ENCODE measurements at regions not wholly inside any gene's neighbourhood (a gene's known extent, or its start where the extent isn't known, plus 50 kb on each side); places are given as distances from the start of the nearest gene placed in this dataset.

DNA sequence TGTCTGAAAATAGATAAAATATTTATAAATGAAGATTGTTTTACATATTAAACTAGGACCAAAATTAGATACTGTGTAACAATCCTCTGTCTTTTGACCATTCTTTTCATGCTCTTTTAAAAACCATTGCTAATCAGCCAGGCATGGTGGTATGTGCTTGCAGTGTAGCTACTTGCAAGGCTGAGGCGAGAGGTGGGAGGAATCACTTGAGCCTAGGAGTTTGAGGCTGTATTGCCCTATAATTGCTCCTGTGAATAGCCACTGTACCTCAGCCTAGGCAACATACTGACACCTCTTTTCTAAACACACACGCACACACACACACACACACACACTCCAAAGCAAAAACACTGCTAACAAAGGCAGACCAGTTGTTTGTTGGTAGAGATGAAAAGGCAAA lies 259.2 kb downstream of the JRKL start:
- no peak overlapping the region for H3K9ac ChIP-seq (ENCODE audit: low read length)
- H3K36me3 ChIP-seq (ENCODE audit: control insufficient read depth, insufficient read depth, low read length), result no peaks in the 10 kb centered on the region
- no peaks in the 10 kb centered on the region for H3K79me2 ChIP-seq (ENCODE audit: control insufficient read depth, insufficient read depth, low read length)
- no peak overlapping the region for H4K8ac ChIP-seq (ENCODE audit: low read depth, low read length)
- H2BK5ac ChIP-seq (ENCODE audit: low read length), result no peak overlapping the region
- no peak overlapping the region for H3K4ac ChIP-seq (ENCODE audit: low read depth, low read length)
- H3K27me3 ChIP-seq (ENCODE audit: insufficient read depth, low read length, poor library complexity), result no peaks in the 10 kb centered on the region
- H3K23ac ChIP-seq (ENCODE audit: low read length), result no peak overlapping the region
- WGBS (ENCODE audit: extremely low coverage, insufficient coverage, low lambda C conversion rate), result no CpG with 5 or more reads among the region's 2 CpGs
- DNase-seq, result peak; percentile 14
- H3K18ac ChIP-seq (ENCODE audit: low read length), result no peak overlapping the region
- no peak overlapping the region for H3K56ac ChIP-seq (ENCODE audit: low read length)
- H3K79me1 ChIP-seq (ENCODE audit: low read length), result no peaks in the 10 kb centered on the region
- H4K5ac ChIP-seq (ENCODE audit: low read length), result no peak overlapping the region
- H2BK15ac ChIP-seq (replicated peaks; ENCODE audit: low read depth), result no peak overlapping the region
- H3K4me3 ChIP-seq (ENCODE audit: low read length), result no peak overlapping the region
- H2AK5ac ChIP-seq (ENCODE audit: low read length), result no peak overlapping the region
- no peak overlapping the region for H3K4me2 ChIP-seq (ENCODE audit: low read length)
- no peak overlapping the region for H3K27ac ChIP-seq (ENCODE audit: low read depth, low read length)
- H2BK120ac ChIP-seq (ENCODE audit: low read depth, low read length), result no peak overlapping the region
- H3K4me1 ChIP-seq (ENCODE audit: control insufficient read depth, low read depth, low read length), result no peaks in the 10 kb centered on the region

DNA sequence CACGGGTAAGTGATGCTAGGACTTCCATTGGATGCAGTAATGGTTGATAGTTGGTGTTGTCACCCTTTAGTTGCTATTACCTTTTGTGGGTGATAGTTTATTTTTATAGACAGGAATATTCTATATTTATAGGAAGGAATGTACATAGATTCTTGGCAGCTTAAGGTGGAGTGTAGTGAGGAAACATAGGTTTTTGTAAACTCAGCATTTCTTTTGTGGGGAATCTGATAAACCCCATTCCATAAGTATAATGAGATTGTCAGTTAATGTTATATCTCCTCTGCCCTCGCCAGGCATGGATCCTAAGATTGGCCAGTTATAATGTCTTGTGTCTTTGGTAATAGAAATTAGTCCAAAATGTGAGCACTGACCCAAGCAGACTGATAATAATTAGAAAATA lies 262.7 kb downstream of the JRKL start:
- Histone ChIP-seq H3K56ac (ENCODE audit: low read length) (no peak overlapping the region), H3K79me1 (ENCODE audit: low read length) (no peaks in the 10 kb centered on the region), H2BK120ac (ENCODE audit: low read depth, low read length) (no peak overlapping the region), H3K79me2 (ENCODE audit: control insufficient read depth, insufficient read depth, low read length) (no peaks in the 10 kb centered on the region), H3K4me1 (ENCODE audit: control insufficient read depth, low read depth, low read length) (no peaks in the 10 kb centered on the region), H3K27ac (ENCODE audit: low read depth, low read length) (no peak overlapping the region), H4K5ac (ENCODE audit: low read length) (no peak overlapping the region), H3K4me3 (ENCODE audit: low read length) (no peak overlapping the region), H2BK15ac (replicated peaks; ENCODE audit: low read depth) (no peak overlapping the region), H3K4ac (ENCODE audit: low read depth, low read length) (no peak overlapping the region), H2AK5ac (ENCODE audit: low read length) (no peak overlapping the region), H3K18ac (ENCODE audit: low read length) (no peak overlapping the region), H4K8ac (ENCODE audit: low read depth, low read length) (no peak overlapping the region), H3K4me2 (ENCODE audit: low read length) (no peak overlapping the region), H3K36me3 (ENCODE audit: control insufficient read depth, insufficient read depth, low read length) (no peaks in the 10 kb centered on the region), H3K9ac (ENCODE audit: low read length) (no peak overlapping the region), H2BK5ac (ENCODE audit: low read length) (no peak overlapping the region), H3K27me3 (ENCODE audit: insufficient read depth, low read length, poor library complexity) (no peaks in the 10 kb centered on the region), H3K23ac (ENCODE audit: low read length) (no peak overlapping the region)
- no CpG with 5 or more reads among the region's 2 CpGs for WGBS (ENCODE audit: extremely low coverage, insufficient coverage, low lambda C conversion rate)
- no peak for DNase-seq

GRCh38 chr11:96655474-96655873 lies 265.7 kb downstream of the JRKL start:
- Histone ChIP-seq H3K9ac (ENCODE audit: low read length) (no peak overlapping the region), H3K4ac (ENCODE audit: low read depth, low read length) (no peak overlapping the region)

GRCh38 chr11:96658436-96658835 lies 268.6 kb downstream of the JRKL start:
- WGBS (ENCODE audit: extremely low coverage, insufficient coverage, low lambda C conversion rate), result no CpG with 5 or more reads among the region's 5 CpGs
- H2AK5ac ChIP-seq (ENCODE audit: low read length), result no peak overlapping the region
- DNase-seq, result no peak
- H3K4me2 ChIP-seq (ENCODE audit: low read length), result no peak overlapping the region
- no peaks in the 10 kb centered on the region for H3K27me3 ChIP-seq (ENCODE audit: insufficient read depth, low read length, poor library complexity)
- no peaks in the 10 kb centered on the region for H3K79me2 ChIP-seq (ENCODE audit: control insufficient read depth, insufficient read depth, low read length)
- H3K4me3 ChIP-seq (ENCODE audit: low read length), result no peak overlapping the region
- H4K8ac ChIP-seq (ENCODE audit: low read depth, low read length), result no peak overlapping the region
- no peaks in the 10 kb centered on the region for H3K79me1 ChIP-seq (ENCODE audit: low read length)
- no peaks in the 10 kb centered on the region for H3K4me1 ChIP-seq (ENCODE audit: control insufficient read depth, low read depth, low read length)
- H3K4ac ChIP-seq (ENCODE audit: low read depth, low read length), result no peak overlapping the region
- no peak overlapping the region for H3K9ac ChIP-seq (ENCODE audit: low read length)
- H3K36me3 ChIP-seq (ENCODE audit: control insufficient read depth, insufficient read depth, low read length), result no peaks in the 10 kb centered on the region
- H2BK5ac ChIP-seq (ENCODE audit: low read length), result no peak overlapping the region
- no peak overlapping the region for H2BK15ac ChIP-seq (replicated peaks; ENCODE audit: low read depth)
- H3K27ac ChIP-seq (ENCODE audit: low read depth, low read length), result no peak overlapping the region
- no peak overlapping the region for H4K5ac ChIP-seq (ENCODE audit: low read length)
- no peak overlapping the region for H3K18ac ChIP-seq (ENCODE audit: low read length)
- H2BK120ac ChIP-seq (ENCODE audit: low read depth, low read length), result no peak overlapping the region
- no peak overlapping the region for H3K56ac ChIP-seq (ENCODE audit: low read length)
- no peak overlapping the region for H3K23ac ChIP-seq (ENCODE audit: low read length)

More at GRCh38 chr11:96655474-96655873, 265.7 kb downstream of the JRKL start:
- Histone ChIP-seq H3K56ac (ENCODE audit: low read length) (no peak overlapping the region), H3K27me3 (ENCODE audit: insufficient read depth, low read length, poor library complexity) (no peaks in the 10 kb centered on the region), H2BK120ac (ENCODE audit: low read depth, low read length) (no peak overlapping the region), H3K4me2 (ENCODE audit: low read length) (no peak overlapping the region), H3K27ac (ENCODE audit: low read depth, low read length) (no peak overlapping the region), H2BK5ac (ENCODE audit: low read length) (no peak overlapping the region), H2AK5ac (ENCODE audit: low read length) (no peak overlapping the region), H3K4me1 (ENCODE audit: control insufficient read depth, low read depth, low read length) (no peaks in the 10 kb centered on the region), H3K23ac (ENCODE audit: low read length) (no peak overlapping the region), H4K8ac (ENCODE audit: low read depth, low read length) (no peak overlapping the region), H3K18ac (ENCODE audit: low read length) (no peak overlapping the region), H3K79me2 (ENCODE audit: control insufficient read depth, insufficient read depth, low read length) (no peaks in the 10 kb centered on the region), H3K79me1 (ENCODE audit: low read length) (no peaks in the 10 kb centered on the region), H2BK15ac (replicated peaks; ENCODE audit: low read depth) (no peak overlapping the region), H3K36me3 (ENCODE audit: control insufficient read depth, insufficient read depth, low read length) (no peaks in the 10 kb centered on the region), H4K5ac (ENCODE audit: low read length) (no peak overlapping the region), H3K4me3 (ENCODE audit: low read length) (no peak overlapping the region)
- WGBS (ENCODE audit: extremely low coverage, insufficient coverage, low lambda C conversion rate), result no CpG with 5 or more reads among the region's 2 CpGs
- no peak for DNase-seq

- H3K4me1 ChIP-seq (ENCODE audit: control insufficient read depth, low read depth, low read length), result no peaks in the 10 kb centered on the region
- H3K4me2 ChIP-seq (ENCODE audit: low read length), result no peak overlapping the region
- no peak overlapping the region for H4K8ac ChIP-seq (ENCODE audit: low read depth, low read length)
- no peaks in the 10 kb centered on the region for H3K36me3 ChIP-seq (ENCODE audit: control insufficient read depth, insufficient read depth, low read length)
- DNase-seq, result peak; percentile 34
- no CpG with 5 or more reads among the region's 2 CpGs for WGBS (ENCODE audit: extremely low coverage, insufficient coverage, low lambda C conversion rate)
- H3K18ac ChIP-seq (ENCODE audit: low read length), result no peak overlapping the region
- no peak overlapping the region for H3K4me3 ChIP-seq (ENCODE audit: low read length)
- no peak overlapping the region for H2BK5ac ChIP-seq (ENCODE audit: low read length)
- H3K79me2 ChIP-seq (ENCODE audit: control insufficient read depth, insufficient read depth, low read length), result no peaks in the 10 kb centered on the region
- H3K79me1 ChIP-seq (ENCODE audit: low read length), result no peaks in the 10 kb centered on the region
- H3K27me3 ChIP-seq (ENCODE audit: insufficient read depth, low read length, poor library complexity), result no peaks in the 10 kb centered on the region
- no peak overlapping the region for H2AK5ac ChIP-seq (ENCODE audit: low read length)
- H3K4ac ChIP-seq (ENCODE audit: low read depth, low read length), result no peak overlapping the region
- H2BK15ac ChIP-seq (replicated peaks; ENCODE audit: low read depth), result no peak overlapping the region
- no peak overlapping the region for H3K23ac ChIP-seq (ENCODE audit: low read length)
- H3K27ac ChIP-seq (ENCODE audit: low read depth, low read length), result no peak overlapping the region
- no peak overlapping the region for H2BK120ac ChIP-seq (ENCODE audit: low read depth, low read length)
- no peak overlapping the region for H3K56ac ChIP-seq (ENCODE audit: low read length)
- H3K9ac ChIP-seq (ENCODE audit: low read length), result no peak overlapping the region
- H4K5ac ChIP-seq (ENCODE audit: low read length), result no peak overlapping the region
These were observed 274.3 kb downstream of the JRKL start for GRCh38 chr11:96664110-96664509.

GRCh38 chr11:96680211-96681018 lies 290.6 kb downstream of the JRKL start:
- Histone ChIP-seq H2AK5ac (ENCODE audit: low read length) (peak overlapping the region; percentile 24), H3K9ac (ENCODE audit: low read length) (no peak overlapping the region), H3K4ac (ENCODE audit: low read depth, low read length) (no peak overlapping the region), H3K79me1 (ENCODE audit: low read length) (no peaks in the 10 kb centered on the region), H4K5ac (ENCODE audit: low read length) (no peak overlapping the region), H3K4me2 (ENCODE audit: low read length) (no peak overlapping the region), H2BK120ac (ENCODE audit: low read depth, low read length) (no peak overlapping the region), H3K36me3 (ENCODE audit: control insufficient read depth, insufficient read depth, low read length) (no peaks in the 10 kb centered on the region), H2BK15ac (replicated peaks; ENCODE audit: low read depth) (no peak overlapping the region), H3K4me1 (ENCODE audit: control insufficient read depth, low read depth, low read length) (peaks cover 2% of the 10 kb centered on the region), H3K27me3 (ENCODE audit: insufficient read depth, low read length, poor library complexity) (no peaks in the 10 kb centered on the region), H4K8ac (ENCODE audit: low read depth, low read length) (peak overlapping the region; percentile 13), H3K4me3 (ENCODE audit: low read length) (no peak overlapping the region), H2BK5ac (ENCODE audit: low read length) (no peak overlapping the region), H3K79me2 (ENCODE audit: control insufficient read depth, insufficient read depth, low read length) (no peaks in the 10 kb centered on the region), H3K23ac (ENCODE audit: low read length) (no peak overlapping the region), H3K27ac (ENCODE audit: low read depth, low read length) (no peak overlapping the region), H3K56ac (ENCODE audit: low read length) (no peak overlapping the region), H3K18ac (ENCODE audit: low read length) (no peak overlapping the region)
- WGBS (ENCODE audit: extremely low coverage, insufficient coverage, low lambda C conversion rate), result no CpG with 5 or more reads among the region's 5 CpGs
- no peak for DNase-seq

Data from mesendoderm (in vitro differentiated cells).